HEK293T (cell line): ENCODE measurements at regions not wholly inside any gene's neighbourhood (a gene's known extent, or its start where the extent isn't known, plus 50 kb on each side); places are given as distances from the start of the nearest gene placed in this dataset.
A peak's percentile ranks its signal among the peaks of the same experiment; 100 is the strongest.

Experiments used
- CTCF ChIA-PET: fragments of 350-600 bp; formaldehyde crosslinking; extraction: SDS; loops from one replicate; lab custom pipeline; 2021; ENCODE audit warnings: antibody characterized with exemption, inconsistent platforms; lab: Yijun Ruan, JAX
- POLR2A ChIA-PET: fragments of 350-600 bp; formaldehyde crosslinking; extraction: SDS; loops from one replicate; lab custom pipeline; 2020; ENCODE audit warnings: antibody characterized with exemption, inconsistent platforms; lab: Yijun Ruan, JAX
- DNase-seq: peaks from one replicate; pipeline ENCODE4 v3.0.0; 2012; ENCODE audit warnings: mixed read lengths; ENCODE audit errors: extremely low spot score
- ARNT ChIP-seq: fragments of 450-650 bp; IDR thresholded peaks from 2 replicates; pipeline ENCODE4 v1.6.1; 2017; ENCODE audit warnings: mild to moderate bottlenecking
- BHLHE40 ChIP-seq: fragments of 450-650 bp; IDR thresholded peaks from 2 replicates; pipeline ENCODE4 v1.6.1; 2016; ENCODE audit warnings: mild to moderate bottlenecking, moderate library complexity, borderline replicate concordance
- CTBP1 ChIP-seq: fragments of 450-650 bp; IDR thresholded peaks from 2 replicates; pipeline ENCODE4 v1.6.1; 2016; ENCODE audit warnings: borderline replicate concordance
- ELF4 ChIP-seq: fragments of 450-650 bp; IDR thresholded peaks from 2 replicates; pipeline ENCODE4 v1.6.1; 2017; ENCODE audit warnings: antibody characterized with exemption
- FOXA1 ChIP-seq: fragments of 450-650 bp; IDR thresholded peaks from 2 replicates; pipeline ENCODE4 v1.6.1; 2016; ENCODE audit warnings: mild to moderate bottlenecking
- FOXK2 ChIP-seq: fragments of 450-650 bp; IDR thresholded peaks from 2 replicates; pipeline ENCODE4 v1.6.1; 2016; ENCODE audit warnings: mild to moderate bottlenecking
- FOXM1 ChIP-seq: fragments of 450-650 bp; IDR thresholded peaks from 2 replicates; pipeline ENCODE4 v1.6.1; 2017; ENCODE audit warnings: mild to moderate bottlenecking, borderline replicate concordance
- HDGF ChIP-seq: fragments of 450-650 bp; IDR thresholded peaks from 2 replicates; pipeline ENCODE4 v1.6.1; 2017; ENCODE audit warnings: antibody characterized with exemption, borderline replicate concordance
- L3MBTL2 ChIP-seq: fragments of 450-650 bp; conservative IDR thresholded peaks from 2 replicates; pipeline ENCODE4 v1.6.1; 2016; ENCODE audit warnings: mild to moderate bottlenecking
- LEF1 ChIP-seq: fragments of 450-650 bp; IDR thresholded peaks from 2 replicates; pipeline ENCODE4 v1.6.1; 2017; ENCODE audit warnings: mild to moderate bottlenecking, borderline replicate concordance
- NFRKB ChIP-seq: fragments of 450-650 bp; IDR thresholded peaks from 2 replicates; pipeline ENCODE4 v1.6.1; 2016; ENCODE audit warnings: mild to moderate bottlenecking, moderate library complexity
- PKNOX1 ChIP-seq: fragments of 450-650 bp; IDR thresholded peaks from 2 replicates; pipeline ENCODE4 v1.6.1; 2016
- SP1 ChIP-seq: fragments of 450-650 bp; IDR thresholded peaks from 2 replicates; pipeline ENCODE4 v1.6.1; 2017
- SUZ12 ChIP-seq: fragments of 450-650 bp; IDR thresholded peaks from 2 replicates; pipeline ENCODE4 v1.6.1; 2016; ENCODE audit warnings: mild to moderate bottlenecking
- TARDBP ChIP-seq: fragments of 450-650 bp; IDR thresholded peaks from 2 replicates; pipeline ENCODE4 v1.6.1; 2016
- ZNF384 ChIP-seq: fragments of 450-650 bp; IDR thresholded peaks from 2 replicates; pipeline ENCODE4 v1.6.1; 2016

- ChIA-PET CTCF (no interaction called here), POLR2A (no interaction called here)
- no peak for DNase-seq
- no peak for TF ChIP-seq TARDBP
- TF ChIP-seq FOXM1 = no peak
- TF ChIP-seq L3MBTL2 = no peak
- no peak for TF ChIP-seq BHLHE40
- no peak for TF ChIP-seq ZNF384
- no peak for TF ChIP-seq FOXA1
- TF ChIP-seq HDGF = no peak
- TF ChIP-seq SP1 = no peak
- no peak for TF ChIP-seq LEF1
- no peak for TF ChIP-seq SUZ12
- no peak for TF ChIP-seq ARNT
- no peak for TF ChIP-seq PKNOX1
- TF ChIP-seq NFRKB = no peak
- no peak for TF ChIP-seq FOXK2
- no peak for TF ChIP-seq ELF4
- TF ChIP-seq CTBP1 = no peak
Measured at GRCh38 chr16:50888486-50889261, 146.8 kb downstream of the CYLD start.

- ChIA-PET CTCF (no interaction called here), POLR2A (no interaction called here)
- no peak for DNase-seq
- TF ChIP-seq FOXM1 = no peak
- TF ChIP-seq HDGF = no peak
- no peak for TF ChIP-seq CTBP1
- no peak for TF ChIP-seq L3MBTL2
Measured at GRCh38 chr16:50887500-50888298, 145.8 kb downstream of the CYLD start.

GRCh38 chr16:50884066-50884860 lies 142.4 kb downstream of the CYLD start:
- ChIA-PET POLR2A (no interaction called here), CTCF (interaction anchor here (0.5 to 1.5 kb wide), 5 partner anchors 9 to 753 kb away, joined by 3 to 5 read pairs (median 3); no protein-coding TSS in a partner anchor)
- TF ChIP-seq FOXK2 (no peak), TARDBP (no peak), LEF1 (no peak), PKNOX1 (no peak), SP1 (no peak), HDGF (no peak), FOXM1 (no peak), FOXA1 (no peak), ARNT (no peak), SUZ12 (no peak), NFRKB (no peak), ELF4 (no peak), ZNF384 (no peak), CTBP1 (no peak), L3MBTL2 (no peak), BHLHE40 (no peak)
- peak; percentile 75 for DNase-seq

- CTCF ChIA-PET = no interaction called here
- no peak for TF ChIP-seq PKNOX1
- no peak for TF ChIP-seq BHLHE40
- no peak for TF ChIP-seq CTBP1
- TF ChIP-seq FOXA1 = no peak
- no peak for DNase-seq
- POLR2A ChIA-PET = no interaction called here
Measured at GRCh38 chr16:50881956-50882355, 140.1 kb downstream of the CYLD start.

GRCh38 chr16:50881331-50881830 lies 139.5 kb downstream of the CYLD start:
- DNase-seq = no peak
- TF ChIP-seq ZNF384 (no peak), FOXA1 (no peak), BHLHE40 (no peak), HDGF (no peak), FOXK2 (no peak), L3MBTL2 (no peak), PKNOX1 (no peak), ELF4 (no peak), LEF1 (no peak), NFRKB (no peak), SUZ12 (no peak), TARDBP (no peak), CTBP1 (no peak), ARNT (no peak), SP1 (no peak), FOXM1 (no peak)
- CTCF ChIA-PET = no interaction called here
- POLR2A ChIA-PET = no interaction called here
